HepG2 (cell line): ENCODE measurements at regions not wholly inside any gene's neighbourhood (a gene's known extent, or its start where the extent isn't known, plus 50 kb on each side); places are given as distances from the start of the nearest gene placed in this dataset.

ENCODE experiments used
- ATAC-seq: fragments of 200-7000 bp; cut with Tn5 transposase; 3 replicates; pipeline ENCODE4 v1.9.1; 2020; ENCODE audit warnings: mild to moderate bottlenecking, moderate library complexity
- BruUV-seq: library from RNA; stranded (reverse); fragments of 400-500 nt; replicated peaks from 2 replicates; lab custom pipeline; 2021; lab: Mats Ljungman, UMichigan
- CTCF ChIA-PET: fragments of 300-600 bp; formaldehyde crosslinking; extraction: SDS; loops from one replicate; lab custom pipeline; 2021; ENCODE audit warnings: low total read pairs, inconsistent platforms, low intra/inter-chr PET ratio; lab: Yijun Ruan, JAX
- POLR2A ChIA-PET: fragments of 350-600 bp; sonication (Branson Sonifier 250); formaldehyde crosslinking; loops from one replicate; lab custom pipeline; 2020; ENCODE audit warnings: antibody characterized with exemption, inconsistent platforms; lab: Yijun Ruan, JAX
- DNase-seq: peaks from one replicate; pipeline ENCODE4 v3.0.0-alpha.2; 2015; ENCODE audit warnings: low spot score
- FAIRE-seq: peaks from 3 replicates; lab custom pipeline; 2011; peaks lifted over from hg19 to GRCh38; lab: Jason Lieb, UNC
- H2AFZ ChIP-seq: one replicate; pipeline ENCODE4 v1.6.1; 2011; ENCODE audit warnings: low read length, inconsistent platforms
- H3K27ac ChIP-seq: fragments of 300-600 bp; 3 replicates; pipeline ENCODE4 v1.8.0; 2011; ENCODE audit warnings: mixed run types, mild to moderate bottlenecking, mixed read lengths, low read length, inconsistent platforms; ENCODE audit not compliant: insufficient read depth; ENCODE audit errors: extremely low read length
- H3K27me3 ChIP-seq, 2 experiments: fragments of 200-600 bp in 1 of 2; 2 replicates in 1 of 2; 3 replicates in 1 of 2; pipeline versions ENCODE4 v1.6.0 to v1.8.0; 2011; ENCODE audit warnings: low read length in 2 of 2, mild to moderate bottlenecking in 2 of 2, moderate library complexity in 2 of 2, inconsistent platforms in 1 of 2; ENCODE audit not compliant: insufficient read depth in 2 of 2, control insufficient read depth in 1 of 2
- H3K36me3 ChIP-seq, 2 experiments: fragments of 200-600 bp in 1 of 2; replicated peaks in 1 of 2; 2 replicates in 1 of 2; 3 replicates in 1 of 2; pipeline versions ENCODE4 v1.5.1 to v1.8.0; 2011; ENCODE audit warnings: low read length in 2 of 2, inconsistent platforms in 1 of 2; ENCODE audit not compliant: insufficient read depth in 2 of 2, control insufficient read depth in 1 of 2
- H3K4me1 ChIP-seq: 2 replicates; pipeline ENCODE4 v1.5.1; 2012; ENCODE audit warnings: low read length, inconsistent platforms; ENCODE audit not compliant: insufficient read depth
- H3K4me2 ChIP-seq: 2 replicates; pipeline ENCODE4 v1.6.0; 2011; ENCODE audit warnings: low read depth, low read length, inconsistent platforms
- H3K4me3 ChIP-seq, 3 experiments: fragments of 200-600 bp in 1 of 3; sonication (generic), shearing (Covaris generic) in 1 of 3; replicated peaks in 1 of 3; 2 replicates each; pipeline ENCODE4 v1.5.1; 2011 to 2016; ENCODE audit warnings: low read length in 3 of 3, inconsistent platforms in 2 of 3, low read depth in 2 of 3, mild to moderate bottlenecking in 2 of 3, control low read depth in 1 of 3, mixed read lengths in 1 of 3; ENCODE audit not compliant: insufficient read depth in 1 of 3
- H3K79me2 ChIP-seq: one replicate; pipeline ENCODE4 v1.6.1; 2011; ENCODE audit warnings: low read length, inconsistent platforms; ENCODE audit not compliant: insufficient read depth
- H3K9ac ChIP-seq: 2 replicates; pipeline ENCODE4 v1.6.0; 2011; ENCODE audit warnings: mild to moderate bottlenecking, low read depth, low read length, inconsistent platforms; ENCODE audit not compliant: insufficient read depth
- H3K9me3 ChIP-seq: 2 replicates; pipeline ENCODE4 v1.5.1; 2012; ENCODE audit warnings: mild to moderate bottlenecking, low read length
- H4K20me1 ChIP-seq: 2 replicates; pipeline ENCODE4 v1.6.0; 2011; ENCODE audit warnings: inconsistent platforms, mild to moderate bottlenecking, low read length, moderate library complexity; ENCODE audit not compliant: insufficient read depth
- MXI1 ChIP-seq: IDR thresholded peaks from 3 replicates; pipeline ENCODE4 v1.6.1; 2012; ENCODE audit warnings: low read depth, low read length, inconsistent platforms, borderline replicate concordance
- PHF20 ChIP-seq: sonication (generic); formaldehyde crosslinking; IDR thresholded peaks from 2 replicates; pipeline ENCODE4 v1.5.0; 2020; ENCODE audit warnings: mild to moderate bottlenecking, missing genetic modification reagents
- ZNF136 ChIP-seq: sonication (generic); formaldehyde crosslinking; IDR thresholded peaks from 2 replicates; pipeline ENCODE4 v1.8.1; 2022; ENCODE audit warnings: low read depth, mild to moderate bottlenecking, moderate library complexity, missing genetic modification reagents
- ZSCAN20 ChIP-seq: sonication (generic); formaldehyde crosslinking; IDR thresholded peaks from 2 replicates; pipeline ENCODE4 v1.4.0; 2020; ENCODE audit warnings: missing genetic modification reagents, mild to moderate bottlenecking, borderline replicate concordance
- ZSCAN31 ChIP-seq: sonication (generic); formaldehyde crosslinking; IDR thresholded peaks from 2 replicates; pipeline ENCODE4 v1.5.0; 2020; ENCODE audit warnings: low read depth, mild to moderate bottlenecking, missing genetic modification reagents
- ZSCAN9 ChIP-seq: IDR thresholded peaks from 2 replicates; pipeline ENCODE4 v1.6.1; 2016; ENCODE audit warnings: borderline replicate concordance
- WGBS: methylation state at CpG from one replicate; pipeline ENCODE4 v1.1.6; 2017; ENCODE audit warnings: low lambda C conversion rate; 5-methylcytosine and 5-hydroxymethylcytosine counted together
- in situ Hi-C: cut with HindIII; loops from 2 replicates; pipeline ENCODE4 v1.10.0; 2017; ENCODE audit warnings: low pct_unique_long_range_greater_than_20kb; ENCODE audit not compliant: extremely low pct_ligation_motif_present
- intact Hi-C: fragments of 100-400 bp; cut with micrococcal nuclease; formaldehyde crosslinking; loops from one replicate; pipeline ENCODE4 v1.10.0; 2022; ENCODE audit not compliant: unreplicated experiment
- TF ChIP-seq, protein P1 (sequence below): IDR thresholded peaks from 2 replicates; pipeline ENCODE4 v1.6.1; 2016; ENCODE audit warnings: missing genetic modification reagents, missing compliant biosample characterization
- TF ChIP-seq, protein P2 (sequence below), 2 experiments: sonication (generic) in 1 of 2; formaldehyde crosslinking in 1 of 2; IDR thresholded peaks; 2 replicates each; pipeline versions ENCODE4 v1.4.0 to v1.6.1; 2016 to 2020; ENCODE audit warnings: borderline replicate concordance in 1 of 2, low read depth in 1 of 2, mild to moderate bottlenecking in 1 of 2, missing genetic modification reagents in 1 of 2
- TF ChIP-seq, protein P3 (sequence below): sonication (generic); formaldehyde crosslinking; IDR thresholded peaks from 2 replicates; pipeline ENCODE4 v1.4.0; 2020; ENCODE audit warnings: missing genetic modification reagents
- TF ChIP-seq, protein P4 (sequence below): IDR thresholded peaks from 2 replicates; pipeline ENCODE4 v1.6.1; 2016; ENCODE audit warnings: missing compliant biosample characterization, missing genetic modification reagents, borderline replicate concordance

DNA sequence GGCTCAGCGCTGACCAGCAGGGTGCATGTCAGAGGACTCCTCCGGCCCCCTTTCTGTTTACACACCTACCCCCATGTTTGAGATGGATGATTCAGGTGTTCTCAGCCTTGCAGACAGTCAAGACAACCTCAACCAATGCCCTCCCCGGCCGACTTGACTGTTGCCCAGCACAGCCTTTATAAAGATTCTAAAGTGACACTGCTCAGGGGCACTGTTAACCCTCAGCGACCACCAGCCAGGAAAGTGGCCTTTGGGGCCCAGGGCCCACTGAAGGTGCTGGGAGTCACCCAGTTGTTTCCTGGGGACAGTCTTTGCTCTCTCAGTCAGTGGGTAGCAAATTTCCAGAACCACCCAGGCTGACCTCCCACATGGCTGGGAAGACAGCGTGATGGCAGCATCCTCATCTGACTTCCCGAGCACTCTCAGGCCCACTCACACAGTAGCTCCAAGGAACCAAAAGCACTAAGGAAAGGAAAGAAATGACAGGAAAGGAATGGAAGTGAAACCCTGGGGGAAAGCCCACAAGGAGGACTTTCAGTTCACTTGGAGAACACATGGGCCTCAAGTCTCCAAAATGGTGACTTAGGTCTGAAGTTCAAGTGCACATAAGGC, 128.4 kb downstream of the ASB7 start:
- Histone ChIP-seq H3K9ac (no peak overlapping the region), H3K27ac (no peak overlapping the region), H3K36me3 (no peaks in the 10 kb centered on the region), H3K9me3 (no peaks in the 10 kb centered on the region), H2AFZ (no peak overlapping the region), H3K27me3 (peaks cover 0 to 8% of the 10 kb centered on the region in 2 experiments; a peak in 3 of 5 replicates), H3K79me2 (no peaks in the 10 kb centered on the region), H3K4me2 (no peak overlapping the region), H3K4me1 (peaks cover 40% of the 10 kb centered on the region), H4K20me1 (no peaks in the 10 kb centered on the region), H3K4me3 (no peak overlapping the region)
- intact Hi-C loops = no loop called here
- no peak for ATAC-seq
- in situ Hi-C loops = no loop called here
- no peak for FAIRE-seq
- BruUV-seq = no TSS peak
- ChIA-PET POLR2A (no interaction called here), CTCF (no interaction called here)
- DNase-seq = no peak
- WGBS = 50% methylated on average over 6 of the region's 7 CpGs
- TF ChIP-seq, protein P1, sequence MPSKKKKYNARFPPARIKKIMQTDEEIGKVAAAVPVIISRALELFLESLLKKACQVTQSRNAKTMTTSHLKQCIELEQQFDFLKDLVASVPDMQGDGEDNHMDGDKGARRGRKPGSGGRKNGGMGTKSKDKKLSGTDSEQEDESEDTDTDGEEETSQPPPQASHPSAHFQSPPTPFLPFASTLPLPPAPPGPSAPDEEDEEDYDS (CRISPR knock-in tag) = no peak
- TF ChIP-seq ZSCAN20 (CRISPR knock-in tag) (no peak), PHF20 (CRISPR knock-in tag) (no peak), ZSCAN31 (no peak), ZNF136 (CRISPR knock-in tag) (no peak), ZSCAN9 (no peak), MXI1 (no peak)
- TF ChIP-seq, protein P2, sequence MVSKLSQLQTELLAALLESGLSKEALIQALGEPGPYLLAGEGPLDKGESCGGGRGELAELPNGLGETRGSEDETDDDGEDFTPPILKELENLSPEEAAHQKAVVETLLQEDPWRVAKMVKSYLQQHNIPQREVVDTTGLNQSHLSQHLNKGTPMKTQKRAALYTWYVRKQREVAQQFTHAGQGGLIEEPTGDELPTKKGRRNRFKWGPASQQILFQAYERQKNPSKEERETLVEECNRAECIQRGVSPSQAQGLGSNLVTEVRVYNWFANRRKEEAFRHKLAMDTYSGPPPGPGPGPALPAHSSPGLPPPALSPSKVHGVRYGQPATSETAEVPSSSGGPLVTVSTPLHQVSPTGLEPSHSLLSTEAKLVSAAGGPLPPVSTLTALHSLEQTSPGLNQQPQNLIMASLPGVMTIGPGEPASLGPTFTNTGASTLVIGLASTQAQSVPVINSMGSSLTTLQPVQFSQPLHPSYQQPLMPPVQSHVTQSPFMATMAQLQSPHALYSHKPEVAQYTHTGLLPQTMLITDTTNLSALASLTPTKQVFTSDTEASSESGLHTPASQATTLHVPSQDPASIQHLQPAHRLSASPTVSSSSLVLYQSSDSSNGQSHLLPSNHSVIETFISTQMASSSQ (IDR thresholded peaks at IDR 0.05; ENCODE audit: low read depth) = no peak
- TF ChIP-seq, protein P2 (CRISPR knock-in tag; IDR thresholded peaks at IDR 0.05; ENCODE audit: borderline replicate concordance) = no peak
- TF ChIP-seq, protein P3, sequence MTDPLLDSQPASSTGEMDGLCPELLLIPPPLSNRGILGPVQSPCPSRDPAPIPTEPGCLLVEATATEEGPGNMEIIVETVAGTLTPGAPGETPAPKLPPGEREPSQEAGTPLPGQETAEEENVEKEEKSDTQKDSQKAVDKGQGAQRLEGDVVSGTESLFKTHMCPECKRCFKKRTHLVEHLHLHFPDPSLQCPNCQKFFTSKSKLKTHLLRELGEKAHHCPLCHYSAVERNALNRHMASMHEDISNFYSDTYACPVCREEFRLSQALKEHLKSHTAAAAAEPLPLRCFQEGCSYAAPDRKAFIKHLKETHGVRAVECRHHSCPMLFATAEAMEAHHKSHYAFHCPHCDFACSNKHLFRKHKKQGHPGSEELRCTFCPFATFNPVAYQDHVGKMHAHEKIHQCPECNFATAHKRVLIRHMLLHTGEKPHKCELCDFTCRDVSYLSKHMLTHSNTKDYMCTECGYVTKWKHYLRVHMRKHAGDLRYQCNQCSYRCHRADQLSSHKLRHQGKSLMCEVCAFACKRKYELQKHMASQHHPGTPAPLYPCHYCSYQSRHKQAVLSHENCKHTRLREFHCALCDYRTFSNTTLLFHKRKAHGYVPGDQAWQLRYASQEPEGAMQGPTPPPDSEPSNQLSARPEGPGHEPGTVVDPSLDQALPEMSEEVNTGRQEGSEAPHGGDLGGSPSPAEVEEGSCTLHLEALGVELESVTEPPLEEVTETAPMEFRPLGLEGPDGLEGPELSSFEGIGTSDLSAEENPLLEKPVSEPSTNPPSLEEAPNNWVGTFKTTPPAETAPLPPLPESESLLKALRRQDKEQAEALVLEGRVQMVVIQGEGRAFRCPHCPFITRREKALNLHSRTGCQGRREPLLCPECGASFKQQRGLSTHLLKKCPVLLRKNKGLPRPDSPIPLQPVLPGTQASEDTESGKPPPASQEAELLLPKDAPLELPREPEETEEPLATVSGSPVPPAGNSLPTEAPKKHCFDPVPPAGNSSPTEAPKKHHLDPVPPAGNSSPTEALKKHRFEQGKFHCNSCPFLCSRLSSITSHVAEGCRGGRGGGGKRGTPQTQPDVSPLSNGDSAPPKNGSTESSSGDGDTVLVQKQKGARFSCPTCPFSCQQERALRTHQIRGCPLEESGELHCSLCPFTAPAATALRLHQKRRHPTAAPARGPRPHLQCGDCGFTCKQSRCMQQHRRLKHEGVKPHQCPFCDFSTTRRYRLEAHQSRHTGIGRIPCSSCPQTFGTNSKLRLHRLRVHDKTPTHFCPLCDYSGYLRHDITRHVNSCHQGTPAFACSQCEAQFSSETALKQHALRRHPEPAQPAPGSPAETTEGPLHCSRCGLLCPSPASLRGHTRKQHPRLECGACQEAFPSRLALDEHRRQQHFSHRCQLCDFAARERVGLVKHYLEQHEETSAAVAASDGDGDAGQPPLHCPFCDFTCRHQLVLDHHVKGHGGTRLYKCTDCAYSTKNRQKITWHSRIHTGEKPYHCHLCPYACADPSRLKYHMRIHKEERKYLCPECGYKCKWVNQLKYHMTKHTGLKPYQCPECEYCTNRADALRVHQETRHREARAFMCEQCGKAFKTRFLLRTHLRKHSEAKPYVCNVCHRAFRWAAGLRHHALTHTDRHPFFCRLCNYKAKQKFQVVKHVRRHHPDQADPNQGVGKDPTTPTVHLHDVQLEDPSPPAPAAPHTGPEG (CRISPR knock-in tag) = no peak
- TF ChIP-seq, protein P4, sequence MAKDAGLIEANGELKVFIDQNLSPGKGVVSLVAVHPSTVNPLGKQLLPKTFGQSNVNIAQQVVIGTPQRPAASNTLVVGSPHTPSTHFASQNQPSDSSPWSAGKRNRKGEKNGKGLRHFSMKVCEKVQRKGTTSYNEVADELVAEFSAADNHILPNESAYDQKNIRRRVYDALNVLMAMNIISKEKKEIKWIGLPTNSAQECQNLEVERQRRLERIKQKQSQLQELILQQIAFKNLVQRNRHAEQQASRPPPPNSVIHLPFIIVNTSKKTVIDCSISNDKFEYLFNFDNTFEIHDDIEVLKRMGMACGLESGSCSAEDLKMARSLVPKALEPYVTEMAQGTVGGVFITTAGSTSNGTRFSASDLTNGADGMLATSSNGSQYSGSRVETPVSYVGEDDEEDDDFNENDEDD (CRISPR knock-in tag) = no peak
